Upper lobe of right lung (tissue), 1 donor: ENCODE measurements at regions not wholly inside any gene's neighbourhood (a gene's known extent, or its start where the extent isn't known, plus 50 kb on each side); places are given as distances from the start of the nearest gene placed in this dataset.

Experiments used
- ATAC-seq: fragments of 200-7000 bp; cut with Tn5 transposase; one replicate; pipeline ENCODE4 v1.9.1; 2020; ENCODE audit warnings: mild to moderate bottlenecking, moderate library complexity
- DNase-seq: peaks from one replicate; pipeline ENCODE4 v3.0.0-alpha.2; 2020
- H3K27ac ChIP-seq: fragments of 200-600 bp; one replicate; pipeline ENCODE4 v1.8.0; 2022
- H3K27me3 ChIP-seq: fragments of 200-600 bp; one replicate; pipeline ENCODE4 v1.8.0; 2022; ENCODE audit warnings: mild to moderate bottlenecking
- H3K36me3 ChIP-seq: fragments of 200-600 bp; one replicate; pipeline ENCODE4 v1.8.0; 2022
- H3K4me1 ChIP-seq: fragments of 200-600 bp; one replicate; pipeline ENCODE4 v1.8.0; 2022
- H3K4me3 ChIP-seq: fragments of 200-600 bp; one replicate; pipeline ENCODE4 v1.8.0; 2022; ENCODE audit warnings: mild to moderate bottlenecking
- H3K9me3 ChIP-seq: fragments of 200-600 bp; one replicate; pipeline ENCODE4 v1.8.0; 2022
- intact Hi-C: fragments of 100-400 bp; cut with DNase I; formaldehyde crosslinking; loops from one replicate; pipeline ENCODE4 v1.11.0; 2022
- TF ChIP-seq, protein P1 (sequence below): fragments of 200-600 bp; IDR thresholded peaks from one replicate; pipeline ENCODE4 v1.8.0; 2022; ENCODE audit warnings: antibody characterized with exemption
- donor health status: DM: no; HTN: yes; CAD: no; lungs with severe emphysema.

DNA sequence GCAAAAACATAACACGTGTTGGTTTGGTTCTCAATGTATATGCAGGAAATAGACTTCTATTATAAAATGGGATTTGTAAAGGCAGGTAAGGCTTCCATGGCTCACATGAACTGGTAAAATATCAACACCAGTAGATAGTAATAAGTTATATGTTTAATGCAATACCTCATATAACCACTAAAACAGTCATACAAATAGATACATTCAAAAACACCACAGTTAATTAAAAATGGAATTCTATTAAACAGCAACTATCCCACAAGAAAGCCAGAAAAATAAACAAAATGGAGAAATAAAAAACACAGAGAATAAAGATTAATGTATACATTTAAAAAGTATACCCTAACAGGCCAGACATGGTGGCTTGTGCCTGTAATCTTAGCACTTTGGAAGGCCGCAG, 243.8 kb upstream of the LRATD1 start:
- ATAC-seq, result no peak
- intact Hi-C loops, result no loop called here
- no peaks in the 10 kb centered on the region for H3K9me3 ChIP-seq

DNA sequence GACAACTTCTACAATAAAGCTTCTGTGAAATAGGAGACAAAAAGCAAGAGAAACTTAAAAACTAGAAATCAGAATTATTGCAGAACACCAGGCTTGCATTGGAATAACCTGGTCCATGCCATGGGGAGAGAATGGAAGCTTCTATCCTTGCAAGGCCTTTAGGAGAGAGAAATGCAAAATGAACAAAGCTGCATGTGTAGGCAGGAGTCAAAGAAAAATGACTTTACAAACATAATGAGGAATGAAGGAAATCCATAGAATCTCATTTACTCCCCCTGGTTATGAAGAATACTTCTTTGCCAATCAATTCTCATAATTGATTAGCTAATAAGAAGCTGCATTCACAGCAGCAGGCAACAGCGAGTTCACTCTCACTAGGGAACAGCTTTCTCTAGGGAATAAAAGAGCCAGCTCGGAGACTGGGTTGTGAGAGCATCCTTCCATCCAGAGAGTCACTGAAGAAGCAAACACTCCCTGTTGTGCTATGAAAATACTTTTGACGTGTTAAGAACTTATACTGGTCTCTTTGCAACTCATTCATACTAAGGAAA, 235.9 kb upstream of the LRATD1 start:
- Histone ChIP-seq H3K4me1 (no peaks in the 10 kb centered on the region), H3K27me3 (no peaks in the 10 kb centered on the region), H3K36me3 (no peaks in the 10 kb centered on the region), H3K4me3 (no peak overlapping the region), H3K9me3 (no peaks in the 10 kb centered on the region), H3K27ac (no peak overlapping the region)
- intact Hi-C loops, result no loop called here
- DNase-seq (no peak), ATAC-seq (no peak)
- TF ChIP-seq, protein P1, sequence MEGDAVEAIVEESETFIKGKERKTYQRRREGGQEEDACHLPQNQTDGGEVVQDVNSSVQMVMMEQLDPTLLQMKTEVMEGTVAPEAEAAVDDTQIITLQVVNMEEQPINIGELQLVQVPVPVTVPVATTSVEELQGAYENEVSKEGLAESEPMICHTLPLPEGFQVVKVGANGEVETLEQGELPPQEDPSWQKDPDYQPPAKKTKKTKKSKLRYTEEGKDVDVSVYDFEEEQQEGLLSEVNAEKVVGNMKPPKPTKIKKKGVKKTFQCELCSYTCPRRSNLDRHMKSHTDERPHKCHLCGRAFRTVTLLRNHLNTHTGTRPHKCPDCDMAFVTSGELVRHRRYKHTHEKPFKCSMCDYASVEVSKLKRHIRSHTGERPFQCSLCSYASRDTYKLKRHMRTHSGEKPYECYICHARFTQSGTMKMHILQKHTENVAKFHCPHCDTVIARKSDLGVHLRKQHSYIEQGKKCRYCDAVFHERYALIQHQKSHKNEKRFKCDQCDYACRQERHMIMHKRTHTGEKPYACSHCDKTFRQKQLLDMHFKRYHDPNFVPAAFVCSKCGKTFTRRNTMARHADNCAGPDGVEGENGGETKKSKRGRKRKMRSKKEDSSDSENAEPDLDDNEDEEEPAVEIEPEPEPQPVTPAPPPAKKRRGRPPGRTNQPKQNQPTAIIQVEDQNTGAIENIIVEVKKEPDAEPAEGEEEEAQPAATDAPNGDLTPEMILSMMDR, result no peak

More for the DNA sequence above, 243.8 kb upstream of the LRATD1 start:
- TF ChIP-seq, protein P1, result no peak
- Histone ChIP-seq H3K4me3 (no peak overlapping the region), H3K4me1 (no peaks in the 10 kb centered on the region), H3K36me3 (no peaks in the 10 kb centered on the region), H3K27me3 (no peaks in the 10 kb centered on the region), H3K27ac (no peak overlapping the region)
- no peak for DNase-seq

DNA sequence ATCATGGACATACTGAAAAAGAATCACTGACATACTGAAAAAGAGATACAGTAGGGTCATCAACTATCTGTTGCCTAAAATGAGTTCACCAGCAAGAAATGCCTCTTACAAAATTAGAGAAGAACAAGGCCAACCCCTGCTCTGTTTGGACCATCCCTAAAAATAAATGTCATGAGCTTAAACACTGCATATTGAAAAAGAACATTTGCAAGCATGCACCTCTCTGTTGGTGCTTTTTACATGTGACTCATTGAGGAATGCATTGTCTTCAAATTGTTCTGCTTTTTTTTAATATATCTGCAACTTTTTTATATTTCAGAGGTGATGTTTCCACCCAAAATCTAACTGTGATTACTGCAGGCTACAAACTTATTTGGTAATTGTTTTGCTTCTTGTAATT, 233.9 kb upstream of the LRATD1 start:
- DNase-seq (no peak), ATAC-seq (no peak)
- intact Hi-C loops, result no loop called here
- TF ChIP-seq, protein P1, result no peak
- no peaks in the 10 kb centered on the region for H3K36me3 ChIP-seq
- H3K4me1 ChIP-seq, result no peaks in the 10 kb centered on the region
- H3K27me3 ChIP-seq, result no peaks in the 10 kb centered on the region
- no peak overlapping the region for H3K27ac ChIP-seq
- no peak overlapping the region for H3K4me3 ChIP-seq
- no peaks in the 10 kb centered on the region for H3K9me3 ChIP-seq

DNA sequence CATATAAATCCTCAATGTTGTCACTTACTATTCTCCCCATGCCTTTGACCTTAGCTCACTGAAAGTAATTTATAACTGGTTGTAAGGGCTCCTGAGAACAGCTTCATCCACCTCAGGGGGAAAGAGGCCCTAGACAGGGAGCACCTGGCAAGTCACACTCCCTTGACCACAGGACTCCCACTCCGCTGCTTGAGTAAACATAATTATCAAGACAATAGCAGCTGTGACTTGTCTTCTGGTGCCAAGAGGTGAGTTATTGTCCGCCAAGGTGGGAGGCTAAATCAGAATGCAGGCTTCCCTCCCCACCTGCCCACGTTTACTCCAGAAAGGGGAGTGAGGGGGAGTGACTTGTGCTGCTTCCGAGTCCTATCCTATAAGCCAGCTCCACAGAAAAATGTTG, 230.6 kb upstream of the LRATD1 start:
- no peak overlapping the region for H3K4me3 ChIP-seq
- H3K36me3 ChIP-seq, result no peaks in the 10 kb centered on the region
- H3K27ac ChIP-seq, result no peak overlapping the region
- TF ChIP-seq, protein P1, result no peak
- intact Hi-C loops, result no loop called here
- H3K27me3 ChIP-seq, result no peaks in the 10 kb centered on the region
- ATAC-seq (no peak), DNase-seq (no peak)
- no peaks in the 10 kb centered on the region for H3K4me1 ChIP-seq
- no peaks in the 10 kb centered on the region for H3K9me3 ChIP-seq

DNA sequence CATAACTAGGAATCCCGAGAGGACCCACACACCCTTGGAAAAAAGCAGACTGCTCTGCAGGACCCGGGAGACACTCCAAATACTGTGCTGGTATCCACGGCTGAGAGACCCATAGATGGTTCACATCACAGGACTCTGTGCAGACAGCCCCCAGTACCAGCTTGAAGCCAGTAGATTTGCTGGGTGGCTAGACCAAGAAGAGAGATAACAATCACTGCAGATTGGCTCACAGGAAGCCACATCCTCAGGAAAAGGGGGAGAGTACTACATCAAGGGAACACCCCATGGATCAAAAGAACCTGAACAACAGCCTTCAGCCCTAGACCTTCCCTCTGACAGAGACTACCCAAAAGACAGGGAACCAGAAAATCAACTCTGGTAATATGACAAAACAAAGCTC, 223.8 kb upstream of the LRATD1 start:
- Histone ChIP-seq H3K9me3 (no peaks in the 10 kb centered on the region), H3K36me3 (no peaks in the 10 kb centered on the region), H3K27me3 (no peaks in the 10 kb centered on the region), H3K4me1 (no peaks in the 10 kb centered on the region), H3K27ac (no peak overlapping the region), H3K4me3 (no peak overlapping the region)
- ATAC-seq (no peak), DNase-seq (no peak)
- TF ChIP-seq, protein P1, result no peak
- intact Hi-C loops, result no loop called here

DNA sequence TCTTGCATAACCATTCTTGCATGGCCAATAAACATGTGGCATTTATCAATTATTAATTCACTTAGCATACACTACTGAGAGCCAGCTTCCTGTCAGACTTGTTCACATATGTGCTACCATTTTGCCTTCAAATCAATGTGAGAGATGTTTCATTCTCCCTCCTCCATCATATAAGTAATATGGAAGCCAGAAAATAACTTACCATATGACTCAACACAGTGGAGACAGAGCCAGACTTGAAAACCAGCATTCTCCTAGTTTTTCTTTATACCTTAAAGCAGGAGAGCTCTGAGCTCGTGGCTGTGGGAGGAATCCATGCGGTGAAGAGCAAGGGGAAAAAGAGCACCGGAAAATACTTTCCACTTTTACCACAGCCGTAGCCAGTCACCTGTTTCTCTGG, 215.0 kb upstream of the LRATD1 start:
- H3K9me3 ChIP-seq, result no peaks in the 10 kb centered on the region
- H3K36me3 ChIP-seq, result no peaks in the 10 kb centered on the region
- no peak overlapping the region for H3K4me3 ChIP-seq
- no peak overlapping the region for H3K27ac ChIP-seq
- DNase-seq, result no peak
- intact Hi-C loops, result no loop called here
- TF ChIP-seq, protein P1, result no peak
- no peaks in the 10 kb centered on the region for H3K27me3 ChIP-seq
- no peaks in the 10 kb centered on the region for H3K4me1 ChIP-seq
- no peak for ATAC-seq
